Type B pancreatic cell (in vitro differentiated cells): ENCODE measurements at regions not wholly inside any gene's neighbourhood (a gene's known extent, or its start where the extent isn't known, plus 50 kb on each side); places are given as distances from the start of the nearest gene placed in this dataset.
"Not testable (repeated sequence)": the region's sequence is repeated elsewhere in the genome, so short reads cannot be mapped to it uniquely, and the experiment has no call there.

Experiments used
- DNase-seq: peaks from one replicate; pipeline ENCODE4 v3.0.0; 2021; ENCODE audit warnings: mixed read lengths; ENCODE audit not compliant: unreplicated experiment; ENCODE audit errors: extremely low spot score
- H3K27ac Mint-ChIP-seq: 2 replicates; pipeline ENCODE4 v1.8.0; 2021; ENCODE audit warnings: mild to moderate bottlenecking, mixed read lengths
- H3K27me3 Mint-ChIP-seq: 2 replicates; pipeline ENCODE4 v1.8.0; 2021; ENCODE audit warnings: mixed read lengths
- H3K36me3 Mint-ChIP-seq: 2 replicates; pipeline ENCODE4 v1.8.0; 2021; ENCODE audit warnings: mixed read lengths
- H3K4me1 Mint-ChIP-seq: one replicate; pipeline ENCODE4 v1.8.0; 2021; ENCODE audit warnings: mixed read lengths; ENCODE audit not compliant: unreplicated experiment
- H3K4me3 Mint-ChIP-seq: 2 replicates; pipeline ENCODE4 v1.8.0; 2021; ENCODE audit warnings: mild to moderate bottlenecking, mixed read lengths
- H3K9me3 Mint-ChIP-seq: 2 replicates; pipeline ENCODE4 v1.8.0; 2021; ENCODE audit warnings: mixed read lengths
- TF ChIP-seq, protein P1 (sequence below): fragments of 200-600 bp; sonication (generic); conservative IDR thresholded peaks from 2 replicates; pipeline ENCODE4 v1.5.0; 2021; ENCODE audit warnings: antibody characterized with exemption, mild to moderate bottlenecking

GRCh38 chr14:55915456-55915855, 202.8 kb upstream of the PELI2 start:
- DNase-seq, result no peak
- Mint-ChIP-seq H3K4me1 (peaks cover 12% of the 10 kb centered on the region), H3K4me3 (no peak overlapping the region), H3K27ac (no peak overlapping the region), H3K36me3 (no peaks in the 10 kb centered on the region), H3K9me3 (peaks cover 4% of the 10 kb centered on the region), H3K27me3 (no peaks in the 10 kb centered on the region)
- TF ChIP-seq, protein P1, sequence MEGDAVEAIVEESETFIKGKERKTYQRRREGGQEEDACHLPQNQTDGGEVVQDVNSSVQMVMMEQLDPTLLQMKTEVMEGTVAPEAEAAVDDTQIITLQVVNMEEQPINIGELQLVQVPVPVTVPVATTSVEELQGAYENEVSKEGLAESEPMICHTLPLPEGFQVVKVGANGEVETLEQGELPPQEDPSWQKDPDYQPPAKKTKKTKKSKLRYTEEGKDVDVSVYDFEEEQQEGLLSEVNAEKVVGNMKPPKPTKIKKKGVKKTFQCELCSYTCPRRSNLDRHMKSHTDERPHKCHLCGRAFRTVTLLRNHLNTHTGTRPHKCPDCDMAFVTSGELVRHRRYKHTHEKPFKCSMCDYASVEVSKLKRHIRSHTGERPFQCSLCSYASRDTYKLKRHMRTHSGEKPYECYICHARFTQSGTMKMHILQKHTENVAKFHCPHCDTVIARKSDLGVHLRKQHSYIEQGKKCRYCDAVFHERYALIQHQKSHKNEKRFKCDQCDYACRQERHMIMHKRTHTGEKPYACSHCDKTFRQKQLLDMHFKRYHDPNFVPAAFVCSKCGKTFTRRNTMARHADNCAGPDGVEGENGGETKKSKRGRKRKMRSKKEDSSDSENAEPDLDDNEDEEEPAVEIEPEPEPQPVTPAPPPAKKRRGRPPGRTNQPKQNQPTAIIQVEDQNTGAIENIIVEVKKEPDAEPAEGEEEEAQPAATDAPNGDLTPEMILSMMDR, result no peak

DNA sequence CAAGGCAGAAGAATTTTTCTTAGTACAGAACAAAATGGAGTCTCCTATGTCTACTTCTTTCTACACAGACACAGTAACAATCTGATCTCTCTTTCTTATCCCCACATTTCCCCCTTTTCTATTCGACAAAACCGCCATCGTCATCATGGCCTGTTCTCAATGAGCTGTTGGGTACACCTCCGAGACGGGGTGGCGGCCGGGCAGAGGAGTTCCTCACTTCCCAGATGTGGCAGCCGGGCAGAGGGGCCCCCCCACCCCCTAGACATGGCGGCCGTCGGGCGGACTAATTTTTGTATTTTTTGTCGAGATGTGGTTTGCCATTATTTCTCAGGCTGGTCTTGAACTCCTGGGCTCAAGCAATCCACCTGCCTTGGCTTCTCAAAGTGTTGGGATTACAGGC, 198.4 kb upstream of the PELI2 start:
- H3K4me1 Mint-ChIP-seq, H3K27me3 Mint-ChIP-seq, H3K4me3 Mint-ChIP-seq, H3K36me3 Mint-ChIP-seq, H3K27ac Mint-ChIP-seq, DNase-seq: not testable (repeated sequence)
- peaks cover 12% of the 10 kb centered on the region for H3K9me3 Mint-ChIP-seq

GRCh38 chr14:55921511-55921910, 196.7 kb upstream of the PELI2 start:
- Mint-ChIP-seq H3K27me3 (no peaks in the 10 kb centered on the region), H3K27ac (no peak overlapping the region), H3K4me3 (no peak overlapping the region), H3K36me3 (no peaks in the 10 kb centered on the region), H3K9me3 (peaks cover 12% of the 10 kb centered on the region), H3K4me1 (peaks cover 8% of the 10 kb centered on the region)
- TF ChIP-seq, protein P1, result no peak
- DNase-seq, result no peak

- no peak overlapping the region for H3K4me3 Mint-ChIP-seq
- H3K9me3 Mint-ChIP-seq, result peaks cover 5% of the 10 kb centered on the region
- DNase-seq, result no peak
- H3K27me3 Mint-ChIP-seq, result no peaks in the 10 kb centered on the region
- no peaks in the 10 kb centered on the region for H3K36me3 Mint-ChIP-seq
- TF ChIP-seq, protein P1, result no peak
- H3K27ac Mint-ChIP-seq, result no peak overlapping the region
- peaks cover 12% of the 10 kb centered on the region for H3K4me1 Mint-ChIP-seq
Measured at GRCh38 chr14:55926007-55926406, 192.2 kb upstream of the PELI2 start.

- Mint-ChIP-seq H3K27me3 (no peaks in the 10 kb centered on the region), H3K4me1 (peaks cover 12% of the 10 kb centered on the region), H3K36me3 (no peaks in the 10 kb centered on the region), H3K27ac (no peak overlapping the region), H3K9me3 (peaks cover 5% of the 10 kb centered on the region), H3K4me3 (no peak overlapping the region)
- TF ChIP-seq, protein P1, result peak; percentile 17
- no peak for DNase-seq
Measured at GRCh38 chr14:55927028-55927427, 191.2 kb upstream of the PELI2 start.

DNA sequence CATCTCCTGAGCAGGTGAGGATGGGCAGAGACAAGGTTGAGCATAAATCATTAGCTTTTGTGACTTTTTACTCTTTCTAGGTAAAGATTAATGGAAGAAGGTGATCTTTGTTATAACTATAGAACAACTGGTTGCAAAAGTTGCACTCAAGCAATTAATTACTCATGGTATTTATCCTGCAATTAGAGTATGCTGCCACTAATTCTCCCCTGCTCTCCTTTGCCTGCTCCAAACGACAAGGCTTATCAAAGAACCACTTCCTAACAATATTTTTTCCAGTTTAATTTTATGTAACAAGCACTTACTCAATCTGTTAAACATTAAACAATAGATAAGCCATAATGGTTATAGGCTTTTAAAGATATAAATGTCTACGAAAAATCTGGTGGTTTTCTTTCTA, 189.9 kb upstream of the PELI2 start:
- H3K27ac Mint-ChIP-seq, result no peak overlapping the region
- no peaks in the 10 kb centered on the region for H3K27me3 Mint-ChIP-seq
- peaks cover 12% of the 10 kb centered on the region for H3K4me1 Mint-ChIP-seq
- DNase-seq, result no peak
- H3K4me3 Mint-ChIP-seq, result no peak overlapping the region
- TF ChIP-seq, protein P1, result no peak
- H3K9me3 Mint-ChIP-seq, result peaks cover 5% of the 10 kb centered on the region
- H3K36me3 Mint-ChIP-seq, result no peaks in the 10 kb centered on the region
